Uterus (tissue), 3 donors: ENCODE measurements at regions not wholly inside any gene's neighbourhood (a gene's known extent, or its start where the extent isn't known, plus 50 kb on each side); places are given as distances from the start of the nearest gene placed in this dataset.

Experiments
- DNase-seq, 2 donors: peaks; one replicate each; pipeline ENCODE4 v3.0.0-alpha.2; 2019 to 2020
- H3K27ac ChIP-seq, 2 donors: fragments of 200-600 bp; sonication (generic); 1 replicate in 1 of 2; 2 replicates in 1 of 2; pipeline ENCODE4 v1.5.1; 2016 to 2018
- H3K27me3 ChIP-seq, 2 donors: fragments of 200-600 bp; sonication (generic); one replicate each; pipeline ENCODE4 v1.5.1; 2018 to 2019; ENCODE audit warnings: control low read depth in 1 of 2
- H3K36me3 ChIP-seq, 2 donors: fragments of 200-600 bp; sonication (generic); one replicate each; pipeline ENCODE4 v1.5.1; 2019; ENCODE audit warnings: control low read depth in 1 of 2
- H3K4me1 ChIP-seq, 2 donors: fragments of 200-600 bp; sonication (generic); one replicate each; pipeline ENCODE4 v1.5.1; 2018 to 2019; ENCODE audit warnings: control low read depth in 1 of 2
- H3K4me3 ChIP-seq, 2 donors: fragments of 200-600 bp; sonication (generic); 1 replicate in 1 of 2; 2 replicates in 1 of 2; pipeline ENCODE4 v1.5.1; 2018 to 2019; ENCODE audit warnings: mild to moderate bottlenecking in 1 of 2
- H3K9me3 ChIP-seq, 2 donors: fragments of 200-600 bp; sonication (generic); one replicate each; pipeline ENCODE4 v1.5.1; 2019; ENCODE audit warnings: control low read depth in 1 of 2
- POLR2A ChIP-seq, 2 donors: fragments of 450-650 bp; IDR thresholded peaks; one replicate each; pipeline ENCODE4 v1.6.1; 2016; ENCODE audit warnings: antibody characterized with exemption in 2 of 2, mild to moderate bottlenecking in 1 of 2, moderate library complexity in 1 of 2
- intact Hi-C: fragments of 100-400 bp; cut with DNase I; formaldehyde crosslinking; loops from one replicate; pipeline ENCODE4 v1.15.1; 2023; ENCODE audit warnings: low total_unique reads
- TF ChIP-seq, protein P1 (sequence below), 4 experiments: fragments of 200-600 bp in 2 of 4; fragments of 450-650 bp in 2 of 4; sonication (generic) in 2 of 4; IDR thresholded peaks; one replicate each; pipeline ENCODE4 v1.5.1; 2016 to 2019; ENCODE audit warnings: antibody characterized with exemption in 4 of 4, mild to moderate bottlenecking in 2 of 4, moderate library complexity in 1 of 4
- donor health status: DM: yes; HTN: yes; CAD: no.

DNA sequence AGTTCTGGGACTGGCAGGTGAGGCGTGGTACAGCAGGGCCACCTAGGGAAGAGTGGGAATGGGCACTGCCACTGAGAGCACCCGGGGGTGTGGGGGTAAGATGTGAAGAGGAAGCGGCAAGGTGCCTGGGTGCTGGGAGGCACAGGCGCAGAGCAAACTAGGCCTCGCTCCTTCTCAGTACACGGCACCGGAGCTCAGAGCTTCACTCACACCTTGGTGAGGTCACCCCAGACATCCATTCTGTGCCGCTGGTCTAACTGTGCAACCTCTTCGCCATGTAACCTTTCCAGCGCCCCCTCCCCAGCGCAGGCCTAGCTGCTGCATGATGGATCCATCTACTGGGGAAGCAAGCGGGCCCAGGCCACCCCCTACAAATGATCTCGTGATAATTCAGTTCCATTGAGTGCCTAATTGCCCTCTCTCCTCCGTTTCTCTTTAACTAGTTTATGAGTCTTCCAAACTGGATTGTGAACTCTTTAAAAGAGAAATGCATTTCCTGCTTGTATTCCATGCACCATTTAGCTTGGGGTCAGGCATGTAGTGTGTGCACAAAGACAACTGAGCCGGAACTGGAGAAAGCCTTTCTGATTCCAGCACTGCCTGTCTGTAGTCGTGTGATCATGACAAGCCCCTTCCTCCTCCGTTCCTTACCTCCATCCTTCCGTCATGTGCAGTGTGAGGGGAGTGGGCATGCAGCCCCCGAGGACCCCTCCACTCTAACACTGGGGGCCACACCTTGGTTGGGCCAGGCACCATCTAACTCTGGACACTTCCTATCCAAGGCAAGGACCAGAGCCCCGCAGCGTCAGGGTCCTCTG is 1475.2 kb downstream of the TBC1D22A start:
- Histone ChIP-seq H3K4me3 (no peak overlapping the region), H3K4me1 (no peaks in the 10 kb centered on the region), H3K27ac (no peak overlapping the region), H3K27me3 (no peaks in the 10 kb centered on the region), H3K36me3 (no peaks in the 10 kb centered on the region), H3K9me3 (peaks cover 0 to 8% of the 10 kb centered on the region in 2 donors)
- TF ChIP-seq, protein P1, sequence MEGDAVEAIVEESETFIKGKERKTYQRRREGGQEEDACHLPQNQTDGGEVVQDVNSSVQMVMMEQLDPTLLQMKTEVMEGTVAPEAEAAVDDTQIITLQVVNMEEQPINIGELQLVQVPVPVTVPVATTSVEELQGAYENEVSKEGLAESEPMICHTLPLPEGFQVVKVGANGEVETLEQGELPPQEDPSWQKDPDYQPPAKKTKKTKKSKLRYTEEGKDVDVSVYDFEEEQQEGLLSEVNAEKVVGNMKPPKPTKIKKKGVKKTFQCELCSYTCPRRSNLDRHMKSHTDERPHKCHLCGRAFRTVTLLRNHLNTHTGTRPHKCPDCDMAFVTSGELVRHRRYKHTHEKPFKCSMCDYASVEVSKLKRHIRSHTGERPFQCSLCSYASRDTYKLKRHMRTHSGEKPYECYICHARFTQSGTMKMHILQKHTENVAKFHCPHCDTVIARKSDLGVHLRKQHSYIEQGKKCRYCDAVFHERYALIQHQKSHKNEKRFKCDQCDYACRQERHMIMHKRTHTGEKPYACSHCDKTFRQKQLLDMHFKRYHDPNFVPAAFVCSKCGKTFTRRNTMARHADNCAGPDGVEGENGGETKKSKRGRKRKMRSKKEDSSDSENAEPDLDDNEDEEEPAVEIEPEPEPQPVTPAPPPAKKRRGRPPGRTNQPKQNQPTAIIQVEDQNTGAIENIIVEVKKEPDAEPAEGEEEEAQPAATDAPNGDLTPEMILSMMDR (IDR thresholded peaks at IDR 0.05): no peak
- intact Hi-C loops: no loop called here
- no peak for DNase-seq

- H3K27ac ChIP-seq: no peak overlapping the region
- no peaks in the 10 kb centered on the region for H3K4me1 ChIP-seq
- no peak for DNase-seq
- no peaks in the 10 kb centered on the region for H3K27me3 ChIP-seq
- TF ChIP-seq POLR2A (IDR thresholded peaks at IDR 0.05): no peak
- TF ChIP-seq, protein P1 (IDR thresholded peaks at IDR 0.05): no peak
- peaks cover 0 to 15% of the 10 kb centered on the region in 2 donors for H3K9me3 ChIP-seq
- no peak overlapping the region for H3K4me3 ChIP-seq
- intact Hi-C loops: no loop called here
- H3K36me3 ChIP-seq: no peaks in the 10 kb centered on the region
Observed at GRCh38 chr22:48236261-48236660, 1473.8 kb downstream of the TBC1D22A start.

DNA sequence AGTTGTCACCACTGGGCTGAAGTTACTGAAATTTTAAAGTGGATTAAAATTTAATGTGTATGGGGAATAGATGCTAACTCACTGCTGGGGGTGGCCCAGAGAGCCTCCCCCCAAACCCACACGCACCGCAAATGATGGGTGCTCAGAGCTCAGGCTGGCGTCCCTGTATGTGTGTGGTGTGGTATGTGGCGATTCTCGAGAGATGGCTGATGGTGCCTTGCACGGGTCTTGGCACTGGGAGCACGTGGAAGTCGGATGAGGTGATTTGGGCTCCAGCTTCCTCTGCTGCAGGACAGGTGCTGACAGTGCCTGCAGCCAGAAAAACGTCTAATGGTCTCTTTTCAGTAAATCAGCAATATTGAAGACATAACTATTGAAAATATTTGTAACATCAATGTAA is 1473.3 kb downstream of the TBC1D22A start:
- H3K9me3 ChIP-seq: peaks cover 0 to 15% of the 10 kb centered on the region in 2 donors
- DNase-seq: no peak
- no peak overlapping the region for H3K27ac ChIP-seq
- H3K36me3 ChIP-seq: no peaks in the 10 kb centered on the region
- H3K4me3 ChIP-seq: no peak overlapping the region
- no peaks in the 10 kb centered on the region for H3K4me1 ChIP-seq
- intact Hi-C loops: no loop called here
- H3K27me3 ChIP-seq: no peaks in the 10 kb centered on the region
- TF ChIP-seq, protein P1 (IDR thresholded peaks at IDR 0.05): no peak
- no peak for TF ChIP-seq POLR2A (IDR thresholded peaks at IDR 0.05)

DNA sequence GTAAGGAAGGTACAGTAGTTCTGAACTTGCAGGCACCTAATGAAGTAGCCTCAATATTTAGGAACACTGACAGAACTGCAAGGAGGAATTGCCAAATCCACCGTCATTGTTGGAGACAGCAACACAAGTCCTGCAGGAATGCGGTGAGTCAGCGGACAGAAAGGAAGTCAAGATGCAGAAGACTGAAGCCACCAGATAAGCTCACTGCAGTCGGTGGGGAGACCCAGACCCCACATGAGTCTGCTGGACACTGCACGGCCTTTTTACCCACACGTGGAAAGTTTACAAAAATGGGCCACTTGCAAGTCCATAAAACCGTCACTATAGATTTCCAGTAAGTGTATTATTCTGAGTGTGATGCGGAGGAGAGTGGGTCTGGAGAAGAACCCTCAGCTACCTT is 1471.6 kb downstream of the TBC1D22A start:
- H3K4me3 ChIP-seq: no peak overlapping the region
- no peaks in the 10 kb centered on the region for H3K36me3 ChIP-seq
- intact Hi-C loops: no loop called here
- peaks cover 0 to 15% of the 10 kb centered on the region in 2 donors for H3K9me3 ChIP-seq
- no peaks in the 10 kb centered on the region for H3K27me3 ChIP-seq
- TF ChIP-seq POLR2A (IDR thresholded peaks at IDR 0.05): no peak
- TF ChIP-seq, protein P1 (IDR thresholded peaks at IDR 0.05): no peak
- no peaks in the 10 kb centered on the region for H3K4me1 ChIP-seq
- no peak for DNase-seq
- H3K27ac ChIP-seq: no peak overlapping the region

GRCh38 chr22:48233586-48233985 is 1471.1 kb downstream of the TBC1D22A start:
- Histone ChIP-seq H3K4me1 (no peaks in the 10 kb centered on the region), H3K27me3 (no peaks in the 10 kb centered on the region), H3K4me3 (no peak overlapping the region), H3K27ac (no peak overlapping the region), H3K36me3 (no peaks in the 10 kb centered on the region), H3K9me3 (peaks cover 0 to 15% of the 10 kb centered on the region in 2 donors)
- TF ChIP-seq, protein P1 (IDR thresholded peaks at IDR 0.05): no peak
- no peak for TF ChIP-seq POLR2A (IDR thresholded peaks at IDR 0.05)
- no peak for DNase-seq
- intact Hi-C loops: no loop called here
